GM12801 (cell line): ENCODE measurements at regions not wholly inside any gene's neighbourhood (a gene's known extent, or its start where the extent isn't known, plus 50 kb on each side); places are given as distances from the start of the nearest gene placed in this dataset.

ENCODE experiments used
- CTCF ChIP-seq: IDR thresholded peaks from one replicate; pipeline ENCODE4 v1.5.1; 2011; ENCODE audit warnings: control low read depth; ENCODE audit not compliant: insufficient read length; ENCODE audit errors: extremely low read depth

- TF ChIP-seq CTCF = no peak
Observed at GRCh38 chr4:180310616-180311015, 1932.6 kb upstream of the TENM3 start.

GRCh38 chr4:180314972-180315371 is 1928.2 kb upstream of the TENM3 start:
- TF ChIP-seq CTCF = no peak

- no peak for TF ChIP-seq CTCF
Observed at GRCh38 chr4:180330521-180330920, 1912.7 kb upstream of the TENM3 start.

- TF ChIP-seq CTCF = no peak
Observed at GRCh38 chr4:180333162-180333561, 1910.0 kb upstream of the TENM3 start.

- no peak for TF ChIP-seq CTCF
Observed at GRCh38 chr4:180335566-180335965, 1907.6 kb upstream of the TENM3 start.

GRCh38 chr4:180336494-180337090 is 1906.6 kb upstream of the TENM3 start:
- no peak for TF ChIP-seq CTCF

- TF ChIP-seq CTCF = no peak
Observed at GRCh38 chr4:180341926-180342325, 1901.3 kb upstream of the TENM3 start.
